ENCODE measurements at regions not wholly inside any gene's neighbourhood (a gene's known extent, or its start where the extent isn't known, plus 50 kb on each side); places are given as distances from the start of the nearest gene placed in this dataset.

DNA sequence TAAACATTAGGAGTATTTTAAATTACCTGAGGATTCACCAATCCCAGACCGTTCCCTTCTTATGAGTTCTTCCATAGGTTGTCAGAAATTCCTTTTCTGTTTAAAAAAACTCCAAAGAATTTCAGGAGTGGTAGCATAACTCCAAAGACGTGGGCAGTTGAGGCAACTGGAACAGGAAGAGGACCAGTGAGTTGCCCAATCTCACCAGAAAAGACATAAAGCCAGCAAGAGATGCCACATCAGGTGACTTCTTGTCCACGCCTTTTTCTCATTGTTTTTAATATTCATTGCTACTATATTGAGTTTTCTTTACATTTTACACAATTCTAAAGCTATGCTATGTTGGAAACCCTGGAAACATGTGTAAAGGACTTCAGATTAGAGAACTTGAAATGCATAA lies 88.1 kb upstream of the JAK1 start:
- TF ChIP-seq SUZ12 (IDR thresholded peaks at IDR 0.05; ENCODE audit: extremely low read depth, insufficient read depth, insufficient read length) (no peak), ZNF274 (IDR thresholded peaks at IDR 0.05; ENCODE audit: low read depth, low read length) (no peak), YY1 (IDR thresholded peaks at IDR 0.05; ENCODE audit: insufficient read depth, insufficient read length) (no peak)

Data from NT2/D1 (cell line).